ENCODE measurements at regions not wholly inside any gene's neighbourhood (a gene's known extent, or its start where the extent isn't known, plus 50 kb on each side); places are given as distances from the start of the nearest gene placed in this dataset.

- TF ChIP-seq FEZF1 (tag by site-specific recombination; IDR thresholded peaks at IDR 0.05) (no peak), ZXDB (tag by site-specific recombination; IDR thresholded peaks at IDR 0.05) (no peak)
Observed at GRCh38 chr7:91564541-91564940, 300.3 kb downstream of the FZD1 start (continued).

- no peak overlapping the region for H3K4me3 ChIP-seq (ENCODE audit: low read depth, low read length)
- H3K27ac ChIP-seq (ENCODE audit: extremely low read depth, low read depth, low read length), result no peak overlapping the region
- no peak for TF ChIP-seq ZEB2 (tag by site-specific recombination; IDR thresholded peaks at IDR 0.05)
- no peak for TF ChIP-seq ZNF629 (tag by site-specific recombination; IDR thresholded peaks at IDR 0.05)
- TF ChIP-seq ZNF658 (tag by site-specific recombination; IDR thresholded peaks at IDR 0.05), result no peak
- no peak for TF ChIP-seq IKZF3 (tag by site-specific recombination; IDR thresholded peaks at IDR 0.05)
- TF ChIP-seq ZNF398 (tag by site-specific recombination; IDR thresholded peaks at IDR 0.05), result no peak
- no peak for TF ChIP-seq ZNF76 (tag by site-specific recombination; IDR thresholded peaks at IDR 0.05; ENCODE audit: borderline replicate concordance, low read depth)
- TF ChIP-seq ZNF292 (tag by site-specific recombination; IDR thresholded peaks at IDR 0.05; ENCODE audit: borderline replicate concordance, low read depth), result no peak
- no peak for TF ChIP-seq KLF10 (tag by site-specific recombination; IDR thresholded peaks at IDR 0.05)
- TF ChIP-seq FEZF1 (tag by site-specific recombination; IDR thresholded peaks at IDR 0.05), result no peak
- no peak for TF ChIP-seq ZBTB49 (tag by site-specific recombination; IDR thresholded peaks at IDR 0.05; ENCODE audit: low read depth)
- no peak for TF ChIP-seq ZNF169 (tag by site-specific recombination; IDR thresholded peaks at IDR 0.05)
- TF ChIP-seq ZNF114 (tag by site-specific recombination; IDR thresholded peaks at IDR 0.05), result no peak
- TF ChIP-seq TCF7L2 (IDR thresholded peaks at IDR 0.05; ENCODE audit: borderline replicate concordance, low read depth, low read length), result no peak
- no peak for TF ChIP-seq MYNN (tag by site-specific recombination; IDR thresholded peaks at IDR 0.05; ENCODE audit: borderline replicate concordance)
- TF ChIP-seq PRDM1 (tag by site-specific recombination; IDR thresholded peaks at IDR 0.05), result no peak
- no peak for TF ChIP-seq ZNF623 (tag by site-specific recombination; IDR thresholded peaks at IDR 0.05)
- TF ChIP-seq ZBTB44 (tag by site-specific recombination; IDR thresholded peaks at IDR 0.05), result no peak
- no peak for TF ChIP-seq ELK4 (IDR thresholded peaks at IDR 0.05; ENCODE audit: borderline replicate concordance, low read depth, low read length)
- ChIA-PET CTCF (no interaction called here), POLR2A (no interaction called here)
- no peaks in the 10 kb centered on the region for H3K9me3 ChIP-seq (ENCODE audit: control insufficient read depth, insufficient read depth, low read depth, low read length)
- H3K4me1 ChIP-seq (ENCODE audit: control insufficient read depth, insufficient read depth, low read length), result no peaks in the 10 kb centered on the region
- no peaks in the 10 kb centered on the region for H3K36me3 ChIP-seq (ENCODE audit: control insufficient read depth in 2 of 2, insufficient read depth in 1 of 2, low read length in 2 of 2)
Observed at GRCh38 chr7:91565499-91566401, 301.5 kb downstream of the FZD1 start.
